Heart right ventricle (tissue), 16 donors: ENCODE measurements at regions not wholly inside any gene's neighbourhood (a gene's known extent, or its start where the extent isn't known, plus 50 kb on each side); places are given as distances from the start of the nearest gene placed in this dataset.

Experiments
- ATAC-seq, 8 donors: fragments of 200-7000 bp; cut with Tn5 transposase; one replicate each; pipeline ENCODE4 v1.9.1; 2020; ENCODE audit warnings: mild to moderate bottlenecking in 8 of 8, moderate library complexity in 8 of 8, moderate number of reproducible peaks in 1 of 8
- DNase-seq, 2 donors: peaks; one replicate each; pipeline ENCODE4 v3.0.0-alpha.2; 2020
- H3K27ac ChIP-seq, 10 donors: fragments of 200-600 bp; sonication (generic) in 2 of 10; one replicate each; pipeline versions ENCODE4 v1.5.0 to v1.8.0; 2020 to 2022; ENCODE audit warnings: mild to moderate bottlenecking in 3 of 10
- H3K27me3 ChIP-seq, 7 donors: fragments of 200-600 bp; one replicate each; pipeline ENCODE4 v1.8.0; 2021 to 2022; ENCODE audit warnings: mild to moderate bottlenecking in 2 of 7
- H3K36me3 ChIP-seq, 9 donors: fragments of 200-600 bp; sonication (generic) in 1 of 9; one replicate each; pipeline versions ENCODE4 v1.5.0 to v1.8.0; 2020 to 2022; ENCODE audit warnings: mild to moderate bottlenecking in 2 of 9
- H3K4me1 ChIP-seq, 9 donors: fragments of 200-600 bp; sonication (generic) in 1 of 9; one replicate each; pipeline versions ENCODE4 v1.5.0 to v1.8.0; 2020 to 2022; ENCODE audit warnings: mild to moderate bottlenecking in 4 of 9
- H3K4me3 ChIP-seq, 10 donors: fragments of 200-600 bp; sonication (generic) in 2 of 10; one replicate each; pipeline versions ENCODE4 v1.5.0 to v1.8.0; 2020 to 2022; ENCODE audit warnings: mild to moderate bottlenecking in 7 of 10, moderate library complexity in 2 of 10
- H3K9me3 ChIP-seq, 11 donors: fragments of 200-600 bp in 10 of 11; sonication (generic) in 2 of 11; one replicate each; pipeline versions ENCODE4 v1.5.0 to v1.8.0; 2013 to 2022; ENCODE audit warnings: mild to moderate bottlenecking in 2 of 11, control low read depth in 1 of 11, moderate library complexity in 1 of 11
- CTCF ChIP-seq, 9 donors: fragments of 200-600 bp; sonication (generic) in 2 of 9; IDR thresholded peaks; one replicate each; pipeline versions ENCODE4 v1.5.0 to v1.8.0; 2021 to 2022; ENCODE audit warnings: antibody characterized with exemption in 9 of 9, mild to moderate bottlenecking in 5 of 9, moderate library complexity in 1 of 9
- WGBS, 2 donors: extraction: QIAGEN DNeasy Blood & Tissue Kit; methylation state at CpG; one replicate each; pipeline ENCODE4 v1.1.7; 2013; ENCODE audit warnings: inconsistent platforms in 1 of 2; 5-methylcytosine and 5-hydroxymethylcytosine counted together
- intact Hi-C, 10 donors: fragments of 100-400 bp; cut with DNase I; formaldehyde crosslinking; loops; one replicate each; pipeline versions ENCODE4 v1.11.1 to v1.14.2; 2022
- donor health status: Arrhythmogenic right ventricular cardiomyopathy.
- donor health status: ischemic (EF 13 %, LVEDD 7.1; RV severe dilation, severe dysfunction).
- donor health status: healthy with polysubstance abuse.
- donor health status: DM: no; HTN: yes; CAD: no.
- donor health status: DM: no; HTN: no; CAD: no.
- donor health status: ischemic (EF 25% LVEDD 6.9; RV normal size, moderate dysfunction).
- donor health status: ischemic (EF 25% LVEDD 5.7; RV mildly dilated, moderate dysfunction).
- donor health status: healthy.
- donor health status: DM: yes; HTN: yes; CAD: no.
- donor health status: Ischemic cardiomyopathy.
- donor health status: ischemic (EF 35%, LVEDD 5.7; RV mildly dilated, moderate dysfunction).
- donor health status: nonischemic (EF 11% LVEDD 7.7; RV severe dilation, severe dysfunction).
- donor health status: DM: yes; HTN: yes; CAD: no.
- donor health status: PGD.
- donor health status: ischemic (EF 29% LVEDD 5.4; RV normal size, mild dysfunction).
- donor health status: nonischemic (EF 23%, LVEDD 6.1; RV moderate dilation, normal function).

GRCh38 chr3:117181222-117181621 is 471.6 kb downstream of the TUSC7 start:
- WGBS, 2 donors, result 29 to 45% methylated on average over 1 of the region's 1 CpG
- no peak for ATAC-seq
- DNase-seq, result no peak

GRCh38 chr3:117184574-117184973 is 475.0 kb downstream of the TUSC7 start:
- Histone ChIP-seq H3K4me1 (no peaks in the 10 kb centered on the region), H3K4me3 (no peak overlapping the region), H3K9me3 (peaks cover 0 to 5% (median 0%) of the 10 kb centered on the region in 11 donors), H3K36me3 (no peaks in the 10 kb centered on the region), H3K27ac (no peak overlapping the region), H3K27me3 (no peaks in the 10 kb centered on the region)
- 55 to 62% methylated on average over 4 of the region's 4 CpGs for WGBS, 2 donors
- no peak for TF ChIP-seq CTCF (IDR thresholded peaks at IDR 0.05)
- intact Hi-C loops, result no loop called here
- DNase-seq, result no peak
- no peak for ATAC-seq

More at GRCh38 chr3:117181222-117181621, 471.6 kb downstream of the TUSC7 start:
- H3K36me3 ChIP-seq, result no peaks in the 10 kb centered on the region
- no peaks in the 10 kb centered on the region for H3K4me1 ChIP-seq
- no peaks in the 10 kb centered on the region for H3K9me3 ChIP-seq
- no peak overlapping the region for H3K27ac ChIP-seq
- intact Hi-C loops, result no loop called here
- H3K27me3 ChIP-seq, result no peaks in the 10 kb centered on the region
- TF ChIP-seq CTCF (IDR thresholded peaks at IDR 0.05), result no peak
- H3K4me3 ChIP-seq, result no peak overlapping the region

GRCh38 chr3:117191245-117191644 is 481.7 kb downstream of the TUSC7 start:
- ATAC-seq (no peak), DNase-seq (no peak)
- Histone ChIP-seq H3K4me3 (no peak overlapping the region), H3K4me1 (no peaks in the 10 kb centered on the region), H3K36me3 (no peaks in the 10 kb centered on the region), H3K27me3 (no peaks in the 10 kb centered on the region), H3K27ac (no peak overlapping the region), H3K9me3 (peaks cover 0 to 5% (median 0%) of the 10 kb centered on the region in 11 donors)
- TF ChIP-seq CTCF (IDR thresholded peaks at IDR 0.05), result no peak
- WGBS, 2 donors, result 71 to 82% methylated on average over 1 of the region's 1 CpG
- intact Hi-C loops, result no loop called here

GRCh38 chr3:117192888-117193287 is 483.3 kb downstream of the TUSC7 start:
- no peaks in the 10 kb centered on the region for H3K36me3 ChIP-seq
- no peak overlapping the region for H3K27ac ChIP-seq
- H3K4me1 ChIP-seq, result no peaks in the 10 kb centered on the region
- no peaks in the 10 kb centered on the region for H3K9me3 ChIP-seq
- H3K4me3 ChIP-seq, result no peak overlapping the region
- WGBS, 2 donors, result 84 to 89% methylated on average over 8 of the region's 8 CpGs
- no peaks in the 10 kb centered on the region for H3K27me3 ChIP-seq
- ATAC-seq (no peak), DNase-seq (no peak)
- intact Hi-C loops, result no loop called here
- TF ChIP-seq CTCF (IDR thresholded peaks at IDR 0.05), result no peak

- DNase-seq, result no peak
- TF ChIP-seq CTCF (IDR thresholded peaks at IDR 0.05), result no peak
Measured at GRCh38 chr3:117193390-117193789, 483.8 kb downstream of the TUSC7 start.

More at GRCh38 chr3:117193390-117193789, 483.8 kb downstream of the TUSC7 start:
- no peak for ATAC-seq
- Histone ChIP-seq H3K27ac (no peak overlapping the region), H3K27me3 (no peaks in the 10 kb centered on the region), H3K9me3 (no peaks in the 10 kb centered on the region), H3K36me3 (no peaks in the 10 kb centered on the region), H3K4me1 (no peaks in the 10 kb centered on the region), H3K4me3 (no peak overlapping the region)
- intact Hi-C loops, result no loop called here
- WGBS, 2 donors, result 69 to 72% methylated on average over 2 of the region's 2 CpGs
